Suprapubic skin (tissue), 4 donors: ENCODE measurements at regions not wholly inside any gene's neighbourhood (a gene's known extent, or its start where the extent isn't known, plus 50 kb on each side); places are given as distances from the start of the nearest gene placed in this dataset.

Experiments used
- DNase-seq, 2 donors: peaks; one replicate each; pipeline ENCODE4 v3.0.0-alpha.2; 2019; ENCODE audit warnings: low spot score in 2 of 2
- H3K27ac ChIP-seq: fragments of 200-600 bp; sonication (generic); one replicate; pipeline ENCODE4 v1.5.1; 2019
- H3K27me3 ChIP-seq: fragments of 200-600 bp; sonication (generic); one replicate; pipeline ENCODE4 v1.5.1; 2019
- H3K36me3 ChIP-seq: fragments of 200-600 bp; sonication (generic); one replicate; pipeline ENCODE4 v1.5.1; 2019
- H3K4me1 ChIP-seq: fragments of 200-600 bp; sonication (generic); one replicate; pipeline ENCODE4 v1.5.1; 2019
- H3K4me3 ChIP-seq: fragments of 200-600 bp; sonication (generic); one replicate; pipeline ENCODE4 v1.5.1; 2019; ENCODE audit warnings: mild to moderate bottlenecking
- H3K9me3 ChIP-seq: fragments of 200-600 bp; sonication (generic); one replicate; pipeline ENCODE4 v1.5.1; 2019
- CTCF ChIP-seq, 2 donors: fragments of 200-600 bp in 1 of 2; fragments of 450-650 bp in 1 of 2; sonication (generic) in 1 of 2; IDR thresholded peaks; one replicate each; pipeline ENCODE4 v1.5.1; 2016 to 2019; ENCODE audit warnings: antibody characterized with exemption in 2 of 2, mild to moderate bottlenecking in 1 of 2, moderate library complexity in 1 of 2
- EP300 ChIP-seq: sonication (generic); formaldehyde crosslinking; IDR thresholded peaks from one replicate; pipeline ENCODE4 v1.6.1; 2017; ENCODE audit warnings: antibody characterized with exemption
- POLR2A ChIP-seq, 2 donors: fragments of 450-650 bp; IDR thresholded peaks; one replicate each; pipeline ENCODE4 v1.6.1; 2017; ENCODE audit warnings: antibody characterized with exemption in 2 of 2, mild to moderate bottlenecking in 2 of 2, moderate library complexity in 2 of 2
- POLR2AphosphoS5 ChIP-seq, 3 donors: sonication (generic); formaldehyde crosslinking; IDR thresholded peaks; one replicate each; pipeline ENCODE4 v1.6.1; 2017; ENCODE audit warnings: antibody characterized with exemption in 3 of 3
- WGBS: methylation state at CpG from one replicate; pipeline ENCODE4 v1.1.5; 2018; 5-methylcytosine and 5-hydroxymethylcytosine counted together

GRCh38 chr1:219480011-219480410 is 132.9 kb downstream of the ZC3H11B start:
- Histone ChIP-seq H3K36me3 (no peaks in the 10 kb centered on the region), H3K4me1 (no peaks in the 10 kb centered on the region), H3K4me3 (no peak overlapping the region), H3K9me3 (no peaks in the 10 kb centered on the region), H3K27ac (no peak overlapping the region), H3K27me3 (no peaks in the 10 kb centered on the region)
- 96% methylated on average over 10 of the region's 10 CpGs for WGBS
- TF ChIP-seq CTCF (IDR thresholded peaks at IDR 0.05) (no peak), EP300 (no peak), POLR2A (IDR thresholded peaks at IDR 0.05) (no peak), POLR2AphosphoS5 (IDR thresholded peaks at IDR 0.05) (no peak)
- DNase-seq = no peak

DNA sequence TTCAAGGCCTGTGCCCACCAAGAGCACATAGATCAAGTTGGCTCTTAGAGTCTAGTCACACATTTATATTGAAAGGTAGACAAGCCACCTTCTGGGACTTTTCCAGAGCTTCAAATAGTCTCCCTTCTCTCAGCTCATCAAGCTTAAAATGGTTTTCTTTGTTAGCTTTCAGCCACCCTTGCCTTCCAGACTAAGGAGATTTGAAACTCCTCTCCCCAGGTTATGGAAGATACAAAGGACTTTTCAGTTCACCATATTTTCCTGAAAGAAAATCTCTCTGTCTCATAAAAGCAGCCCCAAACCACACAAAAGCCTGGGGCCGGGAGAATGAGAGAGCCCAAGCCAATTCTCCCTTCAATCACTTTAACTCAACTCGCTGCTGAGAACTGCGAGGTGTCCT is 134.1 kb downstream of the ZC3H11B start:
- no peaks in the 10 kb centered on the region for H3K4me1 ChIP-seq
- H3K9me3 ChIP-seq = no peaks in the 10 kb centered on the region
- H3K36me3 ChIP-seq = no peaks in the 10 kb centered on the region
- no peak for TF ChIP-seq POLR2AphosphoS5 (IDR thresholded peaks at IDR 0.05)
- TF ChIP-seq POLR2A (IDR thresholded peaks at IDR 0.05) = no peak
- no peak for TF ChIP-seq CTCF (IDR thresholded peaks at IDR 0.05)
- no peak for TF ChIP-seq EP300
- DNase-seq = no peak
- H3K4me3 ChIP-seq = no peak overlapping the region
- WGBS = 65% methylated on average over 3 of the region's 3 CpGs
- H3K27ac ChIP-seq = no peak overlapping the region
- H3K27me3 ChIP-seq = no peaks in the 10 kb centered on the region

- H3K9me3 ChIP-seq = no peaks in the 10 kb centered on the region
- no peaks in the 10 kb centered on the region for H3K27me3 ChIP-seq
- WGBS = 47% methylated on average over 4 of the region's 4 CpGs
- DNase-seq = no peak
- TF ChIP-seq POLR2AphosphoS5 (IDR thresholded peaks at IDR 0.05) = no peak
- no peak for TF ChIP-seq POLR2A (IDR thresholded peaks at IDR 0.05)
- no peak for TF ChIP-seq EP300
- no peak for TF ChIP-seq CTCF (IDR thresholded peaks at IDR 0.05)
- no peaks in the 10 kb centered on the region for H3K36me3 ChIP-seq
- no peak overlapping the region for H3K4me3 ChIP-seq
- no peaks in the 10 kb centered on the region for H3K4me1 ChIP-seq
- H3K27ac ChIP-seq = no peak overlapping the region
These were observed 135.0 kb downstream of the ZC3H11B start for GRCh38 chr1:219477861-219478260.

GRCh38 chr1:219476716-219477115 is 136.2 kb downstream of the ZC3H11B start:
- Histone ChIP-seq H3K27ac (no peak overlapping the region), H3K4me1 (no peaks in the 10 kb centered on the region), H3K27me3 (no peaks in the 10 kb centered on the region), H3K36me3 (no peaks in the 10 kb centered on the region), H3K4me3 (no peak overlapping the region), H3K9me3 (no peaks in the 10 kb centered on the region)
- 93% methylated on average over 1 of the region's 1 CpG for WGBS
- TF ChIP-seq POLR2AphosphoS5 (IDR thresholded peaks at IDR 0.05) = no peak
- no peak for TF ChIP-seq EP300
- no peak for TF ChIP-seq CTCF (IDR thresholded peaks at IDR 0.05)
- no peak for TF ChIP-seq POLR2A (IDR thresholded peaks at IDR 0.05)
- DNase-seq = no peak

- H3K4me3 ChIP-seq = no peak overlapping the region
- H3K36me3 ChIP-seq = no peaks in the 10 kb centered on the region
- WGBS = 79% methylated on average over 2 of the region's 2 CpGs
- no peaks in the 10 kb centered on the region for H3K27me3 ChIP-seq
- no peak overlapping the region for H3K27ac ChIP-seq
- no peak for DNase-seq
- H3K4me1 ChIP-seq = no peaks in the 10 kb centered on the region
- H3K9me3 ChIP-seq = no peaks in the 10 kb centered on the region
- TF ChIP-seq EP300 = no peak
- no peak for TF ChIP-seq CTCF (IDR thresholded peaks at IDR 0.05)
- no peak for TF ChIP-seq POLR2A (IDR thresholded peaks at IDR 0.05)
- no peak for TF ChIP-seq POLR2AphosphoS5 (IDR thresholded peaks at IDR 0.05)
These were observed 136.8 kb downstream of the ZC3H11B start for GRCh38 chr1:219476116-219476515.
